ENCODE measurements at regions not wholly inside any gene's neighbourhood (a gene's known extent, or its start where the extent isn't known, plus 50 kb on each side); places are given as distances from the start of the nearest gene placed in this dataset.
A peak's percentile ranks its signal among the peaks of the same experiment; 100 is the strongest.

GRCh38 chr20:55014766-55015165 lies 539.4 kb downstream of the DOK5 start:
- H3K27ac ChIP-seq = no peak overlapping the region
- TF ChIP-seq ZFX (IDR thresholded peaks at IDR 0.05) = no peak
- TF ChIP-seq, protein P1, sequence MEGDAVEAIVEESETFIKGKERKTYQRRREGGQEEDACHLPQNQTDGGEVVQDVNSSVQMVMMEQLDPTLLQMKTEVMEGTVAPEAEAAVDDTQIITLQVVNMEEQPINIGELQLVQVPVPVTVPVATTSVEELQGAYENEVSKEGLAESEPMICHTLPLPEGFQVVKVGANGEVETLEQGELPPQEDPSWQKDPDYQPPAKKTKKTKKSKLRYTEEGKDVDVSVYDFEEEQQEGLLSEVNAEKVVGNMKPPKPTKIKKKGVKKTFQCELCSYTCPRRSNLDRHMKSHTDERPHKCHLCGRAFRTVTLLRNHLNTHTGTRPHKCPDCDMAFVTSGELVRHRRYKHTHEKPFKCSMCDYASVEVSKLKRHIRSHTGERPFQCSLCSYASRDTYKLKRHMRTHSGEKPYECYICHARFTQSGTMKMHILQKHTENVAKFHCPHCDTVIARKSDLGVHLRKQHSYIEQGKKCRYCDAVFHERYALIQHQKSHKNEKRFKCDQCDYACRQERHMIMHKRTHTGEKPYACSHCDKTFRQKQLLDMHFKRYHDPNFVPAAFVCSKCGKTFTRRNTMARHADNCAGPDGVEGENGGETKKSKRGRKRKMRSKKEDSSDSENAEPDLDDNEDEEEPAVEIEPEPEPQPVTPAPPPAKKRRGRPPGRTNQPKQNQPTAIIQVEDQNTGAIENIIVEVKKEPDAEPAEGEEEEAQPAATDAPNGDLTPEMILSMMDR (conservative IDR thresholded peaks at IDR 0.05) = no peak

DNA sequence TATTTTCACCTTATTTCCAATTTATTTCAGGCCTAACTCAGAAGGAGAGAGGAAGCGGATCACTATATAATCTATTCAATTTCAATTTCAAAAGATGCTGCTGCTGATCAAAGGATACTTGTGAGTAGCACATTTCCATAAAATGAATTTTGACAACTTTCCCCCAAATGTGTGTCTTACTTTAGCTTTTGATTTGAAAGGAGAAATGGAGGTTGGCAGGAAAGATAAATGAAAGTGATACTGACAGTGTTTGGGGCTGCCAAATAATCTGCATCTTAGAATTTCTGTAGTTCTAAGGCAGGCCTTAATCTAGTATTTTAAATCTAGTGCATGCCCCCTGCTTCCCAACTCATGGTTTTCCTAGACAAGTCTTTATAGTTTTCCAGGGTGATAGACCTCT lies 535.4 kb downstream of the DOK5 start:
- no peak for TF ChIP-seq ZFX (IDR thresholded peaks at IDR 0.05)
- TF ChIP-seq, protein P1 (conservative IDR thresholded peaks at IDR 0.05) = no peak
- H3K27ac ChIP-seq = no peak overlapping the region

DNA sequence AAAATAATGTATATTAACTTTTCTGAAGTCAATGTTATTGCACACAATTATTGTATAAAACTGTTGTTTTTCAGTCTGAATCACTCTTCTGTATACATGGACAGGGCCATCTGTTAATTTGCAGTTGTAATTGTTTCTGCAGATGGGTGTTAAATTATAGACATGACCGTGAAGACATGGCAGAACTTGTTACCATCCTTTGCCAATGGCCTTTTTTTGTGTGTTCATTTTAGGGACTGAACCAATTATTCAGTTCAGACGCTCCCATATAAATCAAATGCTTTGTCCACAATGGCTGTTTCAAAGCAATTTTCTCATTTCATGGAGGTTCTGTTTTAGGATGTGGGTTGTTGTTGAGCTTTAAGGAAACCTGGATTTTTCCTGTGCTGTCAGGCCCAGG lies 533.7 kb downstream of the DOK5 start:
- H3K27ac ChIP-seq = no peak overlapping the region
- TF ChIP-seq, protein P1 (conservative IDR thresholded peaks at IDR 0.05) = no peak
- TF ChIP-seq ZFX (IDR thresholded peaks at IDR 0.05) = no peak

- H3K27ac ChIP-seq = no peak overlapping the region
- TF ChIP-seq ZFX (IDR thresholded peaks at IDR 0.05) = no peak
- TF ChIP-seq, protein P1 (conservative IDR thresholded peaks at IDR 0.05) = peak; percentile 23; the same call in 1 of the 2 replicates
These were observed 528.7 kb downstream of the DOK5 start for GRCh38 chr20:55004044-55004443.

DNA sequence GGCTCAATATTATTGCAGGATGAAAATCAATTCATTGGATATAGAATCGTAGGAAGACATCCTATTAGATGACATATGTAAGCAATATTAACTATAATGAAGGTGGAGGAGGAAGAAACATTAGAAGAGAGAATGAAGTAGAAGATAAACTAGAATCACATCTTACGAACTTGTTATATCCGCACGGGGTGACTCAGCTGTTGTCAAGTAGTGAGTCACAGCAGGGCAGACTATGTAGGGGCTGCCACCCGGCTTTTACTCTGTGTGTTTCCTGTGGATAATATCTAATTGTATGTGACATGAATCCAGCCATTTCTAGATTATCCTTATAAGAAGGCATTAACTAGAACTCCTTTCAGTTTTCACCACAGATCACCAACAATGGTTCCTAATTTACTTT lies 520.2 kb downstream of the DOK5 start:
- H3K27ac ChIP-seq = no peak overlapping the region
- TF ChIP-seq, protein P1 (conservative IDR thresholded peaks at IDR 0.05) = no peak
- TF ChIP-seq ZFX (IDR thresholded peaks at IDR 0.05) = no peak

- no peak for TF ChIP-seq ZFX (IDR thresholded peaks at IDR 0.05)
- TF ChIP-seq, protein P1 (conservative IDR thresholded peaks at IDR 0.05) = no peak
- H3K27ac ChIP-seq = no peak overlapping the region
These were observed 519.6 kb downstream of the DOK5 start for GRCh38 chr20:54995011-54995410.

DNA sequence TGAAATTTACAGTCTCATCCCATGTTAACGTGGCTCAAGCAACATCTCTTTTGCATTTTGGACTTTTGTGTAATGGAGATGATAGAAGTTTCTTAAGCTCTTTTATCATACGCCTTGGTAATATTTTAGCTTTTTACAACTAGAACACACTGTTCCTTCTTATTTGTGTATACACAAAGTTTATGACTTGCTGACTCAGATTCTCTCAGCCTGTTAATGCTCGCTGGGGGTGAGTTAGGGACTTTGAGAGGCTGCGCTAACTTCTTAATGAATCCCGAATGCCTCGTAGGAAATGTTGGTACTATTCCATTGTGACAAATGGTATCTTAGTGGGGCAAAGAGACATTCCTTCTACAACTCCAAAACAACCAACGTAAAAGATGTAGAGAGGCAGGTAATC lies 509.7 kb downstream of the DOK5 start:
- peak overlapping the region; percentile 71; the same call in 1 of the 2 replicates for H3K27ac ChIP-seq
- no peak for TF ChIP-seq ZFX (IDR thresholded peaks at IDR 0.05)
- TF ChIP-seq, protein P1 (conservative IDR thresholded peaks at IDR 0.05) = no peak
